HCT116 (cell line): ENCODE measurements at regions not wholly inside any gene's neighbourhood (a gene's known extent, or its start where the extent isn't known, plus 50 kb on each side); places are given as distances from the start of the nearest gene placed in this dataset.

Experiments used
- ATAC-seq: fragments of 200-7000 bp; cut with Tn5 transposase; 2 replicates; pipeline ENCODE4 v1.9.1; 2020; ENCODE audit warnings: mild to moderate bottlenecking, moderate library complexity
- BruUV-seq: library from RNA; stranded (reverse); fragments of 400-500 nt; replicated peaks from 2 replicates; lab custom pipeline; 2021; lab: Mats Ljungman, UMichigan
- CTCF ChIA-PET: fragments of 300-600 bp; sonication (Branson Sonifier 250); formaldehyde crosslinking; loops from one replicate; lab custom pipeline; 2021; ENCODE audit warnings: antibody characterized with exemption; lab: Charles Lee
- POLR2A ChIA-PET: fragments of 300-600, 350-600 bp; sonication (Branson Sonifier 250); formaldehyde crosslinking; loops from one replicate; lab custom pipeline; 2021; ENCODE audit warnings: antibody characterized with exemption; lab: Charles Lee
- RAD21 ChIA-PET, 2 experiments: fragments of 300-600 bp; sonication (Branson Sonifier 250); formaldehyde crosslinking; loops; one replicate each; lab custom pipeline; 2023; ENCODE audit warnings: low total read pairs in 2 of 2; ENCODE audit not compliant: uncharacterized antibody in 2 of 2, unreplicated experiment in 2 of 2, low non-redundant PET in 1 of 2; lab: Charles Lee
- DNase-seq: peaks from one replicate; pipeline ENCODE4 v3.0.0-alpha.2; 2010; ENCODE audit warnings: low read depth, low spot score
- H2AFZ ChIP-seq: fragments of 200-600 bp; shearing (Covaris generic), sonication (generic); 2 replicates; pipeline ENCODE4 v1.6.1; 2017; ENCODE audit warnings: low read depth, mixed run types, mixed read lengths, antibody characterized with exemption, low read length; ENCODE audit not compliant: poor library complexity, severe bottlenecking
- H3K27ac ChIP-seq: 2 replicates; pipeline ENCODE4 v1.5.1; 2012; ENCODE audit warnings: low read depth, low read length
- H3K27me3 ChIP-seq: fragments of 200-600 bp; sonication (generic); 2 replicates; pipeline ENCODE4 v1.6.1; 2016; ENCODE audit warnings: mixed run types, low read length, mixed read lengths; ENCODE audit not compliant: insufficient read depth
- H3K36me3 ChIP-seq, 2 experiments: fragments of 200-500 bp in 1 of 2; fragments of 200-600 bp in 1 of 2; sonication (Bioruptor generic) in 1 of 2; sonication (generic) in 1 of 2; 2 replicates each; pipeline versions ENCODE4 v1.5.1 to v1.6.1; 2014 to 2016; ENCODE audit warnings: low read length in 2 of 2, inconsistent platforms in 1 of 2, mixed read lengths in 1 of 2, mixed run types in 1 of 2; ENCODE audit not compliant: insufficient read depth in 2 of 2, control insufficient read depth in 1 of 2
- H3K4me1 ChIP-seq, 2 experiments: fragments of 200-600 bp in 1 of 2; sonication (generic) in 1 of 2; 2 replicates each; pipeline versions ENCODE4 v1.5.1 to v1.6.1; 2012 to 2017; ENCODE audit warnings: low read length in 2 of 2, inconsistent platforms in 1 of 2, mild to moderate bottlenecking in 1 of 2, mixed read lengths in 1 of 2, mixed run types in 1 of 2, moderate library complexity in 1 of 2; ENCODE audit not compliant: insufficient read depth in 2 of 2, control insufficient read depth in 1 of 2
- H3K4me2 ChIP-seq: fragments of 200-600 bp; sonication (generic); 2 replicates; pipeline ENCODE4 v1.6.1; 2017; ENCODE audit warnings: mixed run types, low read length, mixed read lengths
- H3K4me3 ChIP-seq, 2 experiments: fragments of 200-600 bp in 1 of 2; sonication (generic) in 1 of 2; replicated peaks in 1 of 2; 2 replicates each; pipeline ENCODE4 v1.5.1; 2011 to 2016; ENCODE audit warnings: low read length in 2 of 2, control low read depth in 1 of 2, low read depth in 1 of 2, mild to moderate bottlenecking in 1 of 2, mixed read lengths in 1 of 2, mixed run types in 1 of 2
- H3K79me2 ChIP-seq: fragments of 200-600 bp; sonication (generic); 2 replicates; pipeline ENCODE4 v1.6.1; 2017; ENCODE audit warnings: mild to moderate bottlenecking, mixed run types, low read length, moderate library complexity, mixed read lengths; ENCODE audit not compliant: insufficient read depth
- H3K9ac ChIP-seq: fragments of 200-600 bp; sonication (generic); 2 replicates; pipeline ENCODE4 v1.6.1; 2016; ENCODE audit warnings: low read length, mixed read lengths
- H3K9me2 ChIP-seq: fragments of 200-600 bp; sonication (generic), shearing (Covaris generic); 2 replicates; pipeline ENCODE4 v1.6.1; 2017; ENCODE audit warnings: mixed run types, mild to moderate bottlenecking, moderate library complexity; ENCODE audit not compliant: insufficient read depth
- H3K9me3 ChIP-seq, 2 experiments: fragments of 200-500 bp in 1 of 2; fragments of 200-600 bp in 1 of 2; sonication (Bioruptor generic) in 1 of 2; sonication (generic) in 1 of 2; 2 replicates each; pipeline ENCODE4 v1.6.1; 2014 to 2017; ENCODE audit warnings: low read length in 2 of 2, mixed read lengths in 2 of 2, inconsistent platforms in 1 of 2, low read depth in 1 of 2, mild to moderate bottlenecking in 1 of 2, mixed run types in 1 of 2, moderate library complexity in 1 of 2; ENCODE audit not compliant: control insufficient read depth in 1 of 2, insufficient read depth in 1 of 2
- H4K20me1 ChIP-seq: fragments of 200-600 bp; sonication (generic), shearing (Covaris generic); 2 replicates; pipeline ENCODE4 v1.6.1; 2017; ENCODE audit warnings: mixed run types, mild to moderate bottlenecking, moderate library complexity; ENCODE audit not compliant: insufficient read depth
- EGR1 ChIP-seq: IDR thresholded peaks from 2 replicates; pipeline ENCODE4 v1.6.1; 2012; ENCODE audit warnings: low read depth
- ELF1 ChIP-seq: IDR thresholded peaks from 2 replicates; pipeline ENCODE4 v1.6.1; 2012; ENCODE audit warnings: low read depth, borderline replicate concordance
- EZH2phosphoT487 ChIP-seq: fragments of 200-600 bp; IDR thresholded peaks from 2 replicates; pipeline ENCODE4 v1.6.1; 2018; ENCODE audit warnings: antibody characterized with exemption, borderline replicate concordance
- JUND ChIP-seq: IDR thresholded peaks from 2 replicates; pipeline ENCODE4 v1.6.1; 2012
- POLR2AphosphoS5 ChIP-seq: IDR thresholded peaks from 2 replicates; pipeline ENCODE4 v1.6.1; 2011; ENCODE audit warnings: mild to moderate bottlenecking, low read depth, low read length, moderate library complexity
- SIN3A ChIP-seq: IDR thresholded peaks from 2 replicates; pipeline ENCODE4 v1.6.1; 2012; ENCODE audit warnings: low read depth
- SP1 ChIP-seq: IDR thresholded peaks from 2 replicates; pipeline ENCODE4 v1.6.1; 2012; ENCODE audit warnings: low read depth
- TCF7L2 ChIP-seq: IDR thresholded peaks from 2 replicates; pipeline ENCODE4 v1.7.0; 2011; ENCODE audit warnings: borderline replicate concordance, inconsistent platforms; ENCODE audit not compliant: insufficient read depth, insufficient read length; ENCODE audit errors: extremely low read depth
- YY1 ChIP-seq: IDR thresholded peaks from 2 replicates; pipeline ENCODE4 v1.6.1; 2011; ENCODE audit warnings: low read length, low read depth, moderate library complexity, mild to moderate bottlenecking; ENCODE audit not compliant: insufficient replicate concordance; ENCODE audit errors: extremely low read depth
- ZBTB33 ChIP-seq: IDR thresholded peaks from 2 replicates; pipeline ENCODE4 v1.6.1; 2011; ENCODE audit warnings: mild to moderate bottlenecking, low read length, moderate library complexity; ENCODE audit not compliant: insufficient replicate concordance; ENCODE audit errors: extremely low read depth
- ZFX ChIP-seq: fragments of 450-650 bp; IDR thresholded peaks from 2 replicates; pipeline ENCODE4 v1.6.1; 2017
- ZNF274 ChIP-seq: fragments of 200-500 bp; sonication (Bioruptor generic); IDR thresholded peaks from 2 replicates; pipeline ENCODE4 v1.6.1; 2014; ENCODE audit warnings: mild to moderate bottlenecking, low read depth, low read length, inconsistent platforms
- intact Hi-C: fragments of 100-400 bp; cut with micrococcal nuclease; formaldehyde crosslinking; loops from 2 replicates; pipeline ENCODE4 v1.10.0; 2022
- TF ChIP-seq, protein P1 (sequence below), 3 experiments: fragments of 200-600 bp in 1 of 3; sonication (generic) in 1 of 3; IDR thresholded peaks in 2 of 3; conservative IDR thresholded peaks in 1 of 3; 2 replicates each; pipeline ENCODE4 v1.5.1; 2012 to 2017; ENCODE audit warnings: low read depth in 2 of 3, low read length in 2 of 3, antibody characterized with exemption in 1 of 3, borderline replicate concordance in 1 of 3, control low read depth in 1 of 3, mild to moderate bottlenecking in 1 of 3, mixed read lengths in 1 of 3, mixed run types in 1 of 3, moderate library complexity in 1 of 3; ENCODE audit not compliant: insufficient read depth in 1 of 3

DNA sequence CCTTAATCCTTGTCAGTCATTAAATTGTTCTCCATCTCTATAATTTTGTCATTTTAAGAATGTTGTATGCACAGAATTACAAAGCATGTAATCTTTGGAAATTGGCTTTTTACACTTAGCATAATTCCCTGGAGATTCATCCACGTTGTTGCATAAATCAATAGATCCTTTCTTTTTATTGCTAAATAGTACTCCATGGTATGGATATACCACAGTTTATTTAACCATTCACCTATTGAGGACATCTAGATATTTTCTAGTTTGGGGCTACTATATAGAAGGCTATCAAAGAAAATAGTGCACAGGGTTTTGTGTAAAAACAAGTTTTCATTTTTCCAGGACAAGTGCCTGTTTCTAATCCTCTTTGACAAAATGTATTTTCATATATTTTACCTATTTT lies 523.6 kb upstream of the KLF12 start:
- Histone ChIP-seq H3K4me3 (no peak overlapping the region), H2AFZ (no peak overlapping the region), H3K9me2 (no peaks in the 10 kb centered on the region), H3K36me3 (no peaks in the 10 kb centered on the region), H3K9ac (no peak overlapping the region), H3K27ac (no peak overlapping the region), H3K4me1 (no peaks in the 10 kb centered on the region), H3K27me3 (no peaks in the 10 kb centered on the region), H3K4me2 (no peak overlapping the region), H4K20me1 (no peaks in the 10 kb centered on the region), H3K79me2 (no peaks in the 10 kb centered on the region), H3K9me3 (no peaks in the 10 kb centered on the region)
- DNase-seq: no peak
- BruUV-seq: no TSS peak
- intact Hi-C loops: no loop called here
- ChIA-PET POLR2A (no interaction called here), RAD21 (no interaction called here), CTCF (no interaction called here)
- ATAC-seq: no peak
- TF ChIP-seq ZNF274: no peak
- no peak for TF ChIP-seq SP1
- TF ChIP-seq EZH2phosphoT487: no peak
- no peak for TF ChIP-seq ZFX
- TF ChIP-seq POLR2AphosphoS5: no peak

- Histone ChIP-seq H2AFZ (no peak overlapping the region), H3K4me3 (no peak overlapping the region), H3K4me1 (no peaks in the 10 kb centered on the region), H3K9me2 (no peaks in the 10 kb centered on the region), H3K36me3 (no peaks in the 10 kb centered on the region), H3K79me2 (no peaks in the 10 kb centered on the region), H3K9me3 (no peaks in the 10 kb centered on the region), H3K9ac (no peak overlapping the region), H4K20me1 (no peaks in the 10 kb centered on the region), H3K4me2 (no peak overlapping the region), H3K27me3 (no peaks in the 10 kb centered on the region), H3K27ac (no peak overlapping the region)
- intact Hi-C loops: no loop called here
- no TSS peak for BruUV-seq
- CTCF ChIA-PET: no interaction called here
- DNase-seq: no peak
- ATAC-seq: no peak
- TF ChIP-seq EGR1: no peak
- TF ChIP-seq JUND: no peak
- no peak for TF ChIP-seq YY1
- TF ChIP-seq, protein P1, sequence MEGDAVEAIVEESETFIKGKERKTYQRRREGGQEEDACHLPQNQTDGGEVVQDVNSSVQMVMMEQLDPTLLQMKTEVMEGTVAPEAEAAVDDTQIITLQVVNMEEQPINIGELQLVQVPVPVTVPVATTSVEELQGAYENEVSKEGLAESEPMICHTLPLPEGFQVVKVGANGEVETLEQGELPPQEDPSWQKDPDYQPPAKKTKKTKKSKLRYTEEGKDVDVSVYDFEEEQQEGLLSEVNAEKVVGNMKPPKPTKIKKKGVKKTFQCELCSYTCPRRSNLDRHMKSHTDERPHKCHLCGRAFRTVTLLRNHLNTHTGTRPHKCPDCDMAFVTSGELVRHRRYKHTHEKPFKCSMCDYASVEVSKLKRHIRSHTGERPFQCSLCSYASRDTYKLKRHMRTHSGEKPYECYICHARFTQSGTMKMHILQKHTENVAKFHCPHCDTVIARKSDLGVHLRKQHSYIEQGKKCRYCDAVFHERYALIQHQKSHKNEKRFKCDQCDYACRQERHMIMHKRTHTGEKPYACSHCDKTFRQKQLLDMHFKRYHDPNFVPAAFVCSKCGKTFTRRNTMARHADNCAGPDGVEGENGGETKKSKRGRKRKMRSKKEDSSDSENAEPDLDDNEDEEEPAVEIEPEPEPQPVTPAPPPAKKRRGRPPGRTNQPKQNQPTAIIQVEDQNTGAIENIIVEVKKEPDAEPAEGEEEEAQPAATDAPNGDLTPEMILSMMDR (IDR thresholded peaks at IDR 0.05 in 2 of 3, conservative IDR thresholded peaks at IDR 0.05 in 1 of 3; ENCODE audit: borderline replicate concordance in 1 of 3, insufficient read depth in 1 of 3, low read depth in 2 of 3, low read length in 2 of 3): no peak
- no peak for TF ChIP-seq ELF1
- TF ChIP-seq ZNF274: no peak
- no peak for TF ChIP-seq TCF7L2
- TF ChIP-seq ZBTB33: no peak
- no peak for TF ChIP-seq SIN3A
- POLR2A ChIA-PET: no interaction called here
- RAD21 ChIA-PET: no interaction called here
Observed at GRCh38 chr13:74651121-74651520, 516.9 kb upstream of the KLF12 start.
